ENCODE measurements at regions not wholly inside any gene's neighbourhood (a gene's known extent, or its start where the extent isn't known, plus 50 kb on each side); places are given as distances from the start of the nearest gene placed in this dataset.

DNA sequence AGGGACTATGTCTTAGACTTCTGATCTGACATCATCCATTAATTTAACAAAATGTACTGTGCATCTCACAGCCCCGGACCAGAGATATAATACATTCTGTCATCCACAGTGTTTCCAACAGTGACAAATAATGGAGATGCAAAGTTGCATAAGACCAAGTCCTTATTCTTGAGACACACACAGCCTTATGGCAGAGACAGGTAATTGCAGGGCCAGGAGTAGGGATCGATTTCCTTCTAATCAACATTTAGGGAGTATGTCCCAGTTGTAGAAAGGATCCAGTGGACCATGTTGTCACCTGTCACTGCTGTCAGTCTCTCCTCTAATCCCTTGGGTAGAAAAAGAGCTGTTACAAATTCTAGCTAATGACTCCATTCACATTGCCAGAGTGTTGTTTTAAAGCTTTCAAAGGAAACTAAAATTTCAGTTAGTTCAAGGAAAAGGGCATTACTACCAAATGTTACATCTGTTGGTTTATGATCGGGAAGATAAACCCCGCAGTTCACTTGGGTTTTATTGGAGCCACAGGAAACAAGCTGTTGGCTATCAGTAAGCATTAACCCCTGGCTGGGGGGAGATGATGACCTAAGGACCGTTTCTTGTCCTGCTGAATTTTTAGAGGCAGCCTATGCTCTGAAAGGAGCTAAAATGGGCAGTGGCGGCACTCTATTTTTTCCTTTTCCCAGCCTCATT is 111.4 kb upstream of the ATXN1 start:
- H3K79me1 ChIP-seq (ENCODE audit: insufficient read depth, low read depth, low read length, poor library complexity, severe bottlenecking) = no peaks in the 10 kb centered on the region
- no peak overlapping the region for H2AFZ ChIP-seq (ENCODE audit: low read length)
- Mint-ChIP-seq H3K4me1 (peaks cover 14 to 15% of the 10 kb centered on the region in 2 experiments), H3K27me3 (ENCODE audit: low read depth) (no peaks in the 10 kb centered on the region; the same call in 1 of the 2 replicates), H3K27ac (no peak overlapping the region), H3K4me3 (no peak overlapping the region), H3K9me3 (peaks cover 0 to 8% of the 10 kb centered on the region in 2 experiments; a peak in 4 of 5 replicates), H3K36me3 (ENCODE audit: insufficient read depth in 1 of 3, low read depth in 3 of 3) (peaks cover 0 to 5% (median 0%) of the 10 kb centered on the region in 3 experiments; a peak in 2 of 7 replicates)
- no peak overlapping the region for H2BK15ac ChIP-seq (ENCODE audit: low read depth, low read length)
- no peak for DNase-seq
- H2BK20ac ChIP-seq (ENCODE audit: low read depth, low read length, poor library complexity, severe bottlenecking) = no peak overlapping the region
- no peaks in the 10 kb centered on the region for H3K23me2 ChIP-seq (ENCODE audit: insufficient read length, low read depth, low read length, poor library complexity, severe bottlenecking)
- H4K8ac ChIP-seq (replicated peaks; ENCODE audit: insufficient read length, low read depth, low read length) = no peak overlapping the region
- no peak overlapping the region for H3K56ac ChIP-seq (ENCODE audit: insufficient read length, low read depth, low read length)
- no peak overlapping the region for H3K9ac ChIP-seq (ENCODE audit: extremely low read depth, insufficient read length, low read length)
- H4K5ac ChIP-seq (ENCODE audit: insufficient read length, low read depth, low read length) = no peak overlapping the region
- peak; percentile 42; the same call in 2 of the 3 replicates for TF ChIP-seq CTCF (conservative IDR thresholded peaks at IDR 0.05)
- H4K91ac ChIP-seq (ENCODE audit: insufficient read length, low read depth, low read length) = no peak overlapping the region
- no peak overlapping the region for H2BK12ac ChIP-seq (ENCODE audit: insufficient read length, low read depth, low read length)
- no peak overlapping the region for H3K18ac ChIP-seq (ENCODE audit: insufficient read length, low read depth, low read length)
- no peaks in the 10 kb centered on the region for H3K9me3 ChIP-seq (ENCODE audit: control insufficient read depth, low read depth, low read length)
- H3K4ac ChIP-seq (ENCODE audit: low read depth, low read length) = no peak overlapping the region
- H2AK5ac ChIP-seq (ENCODE audit: insufficient read length, low read length) = no peak overlapping the region
- no peak overlapping the region for H2BK5ac ChIP-seq (ENCODE audit: insufficient read length, low read length)
- no peak overlapping the region for H2BK120ac ChIP-seq (ENCODE audit: low read depth, low read length, poor library complexity, severe bottlenecking)
- H3K14ac ChIP-seq (ENCODE audit: insufficient read depth, low read length) = no peak overlapping the region
- no peak overlapping the region for H3K27ac ChIP-seq (ENCODE audit: insufficient read length, low read depth, low read length)
- H3K79me2 ChIP-seq (ENCODE audit: insufficient read depth, low read length) = no peaks in the 10 kb centered on the region
- WGBS (ENCODE audit: extremely low coverage, insufficient read length, low lambda C conversion rate) = no CpG with 5 or more reads among the region's 6 CpGs
- H3K4me2 ChIP-seq (ENCODE audit: insufficient read depth, insufficient read length, low read length) = no peak overlapping the region
- H3T11ph ChIP-seq (ENCODE audit: low read length) = no peak overlapping the region
- H4K20me1 ChIP-seq (ENCODE audit: control insufficient read depth, insufficient read depth, insufficient read length) = no peaks in the 10 kb centered on the region
- H3K23ac ChIP-seq (ENCODE audit: insufficient read length, low read depth, low read length) = no peak overlapping the region
- no peaks in the 10 kb centered on the region for H3K27me3 ChIP-seq (ENCODE audit: insufficient read depth, low read length)
- H3K4me1 ChIP-seq (ENCODE audit: insufficient read depth, low read length) = no peaks in the 10 kb centered on the region
